Stimulated activated CD4-positive, alpha-beta T cell treated with anti-CD3 and anti-CD28 coated beads, Interleukin-1b, Interleukin-23, amount 100 ng/mL, for 48 hours (primary cell): ENCODE measurements at regions not wholly inside any gene's neighbourhood (a gene's known extent, or its start where the extent isn't known, plus 50 kb on each side); places are given as distances from the start of the nearest gene placed in this dataset.

Source experiments
- DNase-seq: peaks from one replicate; pipeline ENCODE4 v3.0.0-alpha.2; 2020

GRCh38 chr3:168624892-168625448, 529.2 kb upstream of the GOLIM4 start:
- no peak for DNase-seq

- DNase-seq: no peak
Observed at GRCh38 chr3:168624195-168624594, 528.5 kb upstream of the GOLIM4 start.

GRCh38 chr3:168622795-168623194, 527.1 kb upstream of the GOLIM4 start:
- DNase-seq: no peak

GRCh38 chr3:168620854-168621253, 525.1 kb upstream of the GOLIM4 start:
- DNase-seq: no peak

- no peak for DNase-seq
Observed at GRCh38 chr3:168618827-168619470, 523.2 kb upstream of the GOLIM4 start.

GRCh38 chr3:168617658-168618057, 521.9 kb upstream of the GOLIM4 start:
- no peak for DNase-seq

GRCh38 chr3:168616915-168617314, 521.2 kb upstream of the GOLIM4 start:
- DNase-seq: no peak

GRCh38 chr3:168615493-168616020, 519.8 kb upstream of the GOLIM4 start:
- DNase-seq: no peak

- no peak for DNase-seq
Observed at GRCh38 chr3:168613151-168613550, 517.4 kb upstream of the GOLIM4 start.

- DNase-seq: no peak
Observed at GRCh38 chr3:168612671-168613070, 516.9 kb upstream of the GOLIM4 start.

GRCh38 chr3:168611826-168612225, 516.1 kb upstream of the GOLIM4 start:
- DNase-seq: no peak

GRCh38 chr3:168608926-168609325, 513.2 kb upstream of the GOLIM4 start:
- no peak for DNase-seq

GRCh38 chr3:168604767-168605166, 509.0 kb upstream of the GOLIM4 start:
- no peak for DNase-seq

GRCh38 chr3:168598250-168598649, 502.5 kb upstream of the GOLIM4 start:
- DNase-seq: no peak

GRCh38 chr3:168596175-168596823, 500.6 kb upstream of the GOLIM4 start:
- DNase-seq: no peak

- DNase-seq: no peak
Observed at GRCh38 chr3:168591587-168591986, 495.9 kb upstream of the GOLIM4 start.

GRCh38 chr3:168589376-168589775, 493.7 kb upstream of the GOLIM4 start:
- DNase-seq: no peak

- no peak for DNase-seq
Observed at GRCh38 chr3:168585544-168585943, 489.8 kb upstream of the GOLIM4 start.

- no peak for DNase-seq
Observed at GRCh38 chr3:168583977-168584376, 488.3 kb upstream of the GOLIM4 start.

- DNase-seq: no peak
Observed at GRCh38 chr3:168582503-168582902, 486.8 kb upstream of the GOLIM4 start.

GRCh38 chr3:168581771-168582225, 486.1 kb upstream of the GOLIM4 start:
- DNase-seq: no peak

- DNase-seq: no peak
Observed at GRCh38 chr3:168579010-168579409, 483.3 kb upstream of the GOLIM4 start.

- no peak for DNase-seq
Observed at GRCh38 chr3:168575750-168576149, 480.0 kb upstream of the GOLIM4 start.

GRCh38 chr3:168574455-168575158, 478.9 kb upstream of the GOLIM4 start:
- DNase-seq: no peak
